Suprapubic skin (tissue), 4 donors: ENCODE measurements at regions not wholly inside any gene's neighbourhood (a gene's known extent, or its start where the extent isn't known, plus 50 kb on each side); places are given as distances from the start of the nearest gene placed in this dataset.

ENCODE experiments used
- DNase-seq, 2 donors: peaks; one replicate each; pipeline ENCODE4 v3.0.0-alpha.2; 2019; ENCODE audit warnings: low spot score in 2 of 2
- H3K27ac ChIP-seq: fragments of 200-600 bp; sonication (generic); one replicate; pipeline ENCODE4 v1.5.1; 2019
- H3K27me3 ChIP-seq: fragments of 200-600 bp; sonication (generic); one replicate; pipeline ENCODE4 v1.5.1; 2019
- H3K36me3 ChIP-seq: fragments of 200-600 bp; sonication (generic); one replicate; pipeline ENCODE4 v1.5.1; 2019
- H3K4me1 ChIP-seq: fragments of 200-600 bp; sonication (generic); one replicate; pipeline ENCODE4 v1.5.1; 2019
- H3K4me3 ChIP-seq: fragments of 200-600 bp; sonication (generic); one replicate; pipeline ENCODE4 v1.5.1; 2019; ENCODE audit warnings: mild to moderate bottlenecking
- H3K9me3 ChIP-seq: fragments of 200-600 bp; sonication (generic); one replicate; pipeline ENCODE4 v1.5.1; 2019
- EP300 ChIP-seq: sonication (generic); formaldehyde crosslinking; IDR thresholded peaks from one replicate; pipeline ENCODE4 v1.6.1; 2017; ENCODE audit warnings: antibody characterized with exemption
- POLR2A ChIP-seq, 2 donors: fragments of 450-650 bp; IDR thresholded peaks; one replicate each; pipeline ENCODE4 v1.6.1; 2017; ENCODE audit warnings: antibody characterized with exemption in 2 of 2, mild to moderate bottlenecking in 2 of 2, moderate library complexity in 2 of 2
- POLR2AphosphoS5 ChIP-seq, 3 donors: sonication (generic); formaldehyde crosslinking; IDR thresholded peaks; one replicate each; pipeline ENCODE4 v1.6.1; 2017; ENCODE audit warnings: antibody characterized with exemption in 3 of 3
- WGBS: methylation state at CpG from one replicate; pipeline ENCODE4 v1.1.5; 2018; 5-methylcytosine and 5-hydroxymethylcytosine counted together
- TF ChIP-seq, protein P1 (sequence below), 2 donors: fragments of 200-600 bp in 1 of 2; fragments of 450-650 bp in 1 of 2; sonication (generic) in 1 of 2; IDR thresholded peaks; one replicate each; pipeline ENCODE4 v1.5.1; 2016 to 2019; ENCODE audit warnings: antibody characterized with exemption in 2 of 2, mild to moderate bottlenecking in 1 of 2, moderate library complexity in 1 of 2

- Histone ChIP-seq H3K9me3 (no peaks in the 10 kb centered on the region), H3K27me3 (no peaks in the 10 kb centered on the region), H3K4me3 (no peak overlapping the region), H3K27ac (no peak overlapping the region), H3K4me1 (no peaks in the 10 kb centered on the region), H3K36me3 (no peaks in the 10 kb centered on the region)
- WGBS: 63% methylated on average over 5 of the region's 5 CpGs
- DNase-seq: no peak
- TF ChIP-seq POLR2AphosphoS5 (IDR thresholded peaks at IDR 0.05): no peak
These were observed 113.6 kb downstream of the GALC start for GRCh38 chr14:87879389-87879788.

GRCh38 chr14:87878959-87879358 lies 114.0 kb downstream of the GALC start:
- Histone ChIP-seq H3K27ac (no peak overlapping the region), H3K27me3 (no peaks in the 10 kb centered on the region), H3K36me3 (no peaks in the 10 kb centered on the region), H3K4me3 (no peak overlapping the region), H3K9me3 (no peaks in the 10 kb centered on the region), H3K4me1 (no peaks in the 10 kb centered on the region)
- WGBS: 33% methylated on average over 2 of the region's 2 CpGs
- DNase-seq: no peak
- TF ChIP-seq POLR2A (IDR thresholded peaks at IDR 0.05) (no peak), EP300 (no peak), POLR2AphosphoS5 (IDR thresholded peaks at IDR 0.05) (no peak)
- TF ChIP-seq, protein P1, sequence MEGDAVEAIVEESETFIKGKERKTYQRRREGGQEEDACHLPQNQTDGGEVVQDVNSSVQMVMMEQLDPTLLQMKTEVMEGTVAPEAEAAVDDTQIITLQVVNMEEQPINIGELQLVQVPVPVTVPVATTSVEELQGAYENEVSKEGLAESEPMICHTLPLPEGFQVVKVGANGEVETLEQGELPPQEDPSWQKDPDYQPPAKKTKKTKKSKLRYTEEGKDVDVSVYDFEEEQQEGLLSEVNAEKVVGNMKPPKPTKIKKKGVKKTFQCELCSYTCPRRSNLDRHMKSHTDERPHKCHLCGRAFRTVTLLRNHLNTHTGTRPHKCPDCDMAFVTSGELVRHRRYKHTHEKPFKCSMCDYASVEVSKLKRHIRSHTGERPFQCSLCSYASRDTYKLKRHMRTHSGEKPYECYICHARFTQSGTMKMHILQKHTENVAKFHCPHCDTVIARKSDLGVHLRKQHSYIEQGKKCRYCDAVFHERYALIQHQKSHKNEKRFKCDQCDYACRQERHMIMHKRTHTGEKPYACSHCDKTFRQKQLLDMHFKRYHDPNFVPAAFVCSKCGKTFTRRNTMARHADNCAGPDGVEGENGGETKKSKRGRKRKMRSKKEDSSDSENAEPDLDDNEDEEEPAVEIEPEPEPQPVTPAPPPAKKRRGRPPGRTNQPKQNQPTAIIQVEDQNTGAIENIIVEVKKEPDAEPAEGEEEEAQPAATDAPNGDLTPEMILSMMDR (IDR thresholded peaks at IDR 0.05): no peak

DNA sequence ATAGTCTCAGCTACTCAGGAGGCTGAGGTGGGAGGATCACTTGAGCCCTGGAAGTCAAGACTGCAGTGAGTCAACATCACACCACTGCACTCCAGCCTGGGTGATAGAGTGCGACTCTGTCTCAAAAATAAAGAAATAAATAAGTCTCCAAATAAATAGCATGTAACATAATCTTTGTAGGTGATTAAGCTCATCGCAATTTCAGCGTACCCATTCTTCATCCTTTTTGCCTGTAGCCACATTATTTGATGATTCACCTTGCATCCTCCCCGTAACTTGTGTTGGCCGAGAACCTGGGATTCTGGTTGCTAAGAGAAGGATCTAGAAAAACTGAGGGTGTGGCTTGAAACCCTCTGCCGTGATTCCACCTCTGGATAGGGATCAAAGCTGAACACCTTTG lies 115.1 kb downstream of the GALC start:
- no peaks in the 10 kb centered on the region for H3K36me3 ChIP-seq
- WGBS: 87% methylated on average over 6 of the region's 6 CpGs
- no peaks in the 10 kb centered on the region for H3K4me1 ChIP-seq
- no peaks in the 10 kb centered on the region for H3K27me3 ChIP-seq
- no peak overlapping the region for H3K4me3 ChIP-seq
- no peak for DNase-seq
- no peaks in the 10 kb centered on the region for H3K9me3 ChIP-seq
- TF ChIP-seq, protein P1 (IDR thresholded peaks at IDR 0.05): no peak
- TF ChIP-seq EP300 (no peak), POLR2AphosphoS5 (IDR thresholded peaks at IDR 0.05) (no peak), POLR2A (IDR thresholded peaks at IDR 0.05) (no peak)
- H3K27ac ChIP-seq: no peak overlapping the region

- Histone ChIP-seq H3K4me3 (no peak overlapping the region), H3K36me3 (no peaks in the 10 kb centered on the region), H3K27ac (no peak overlapping the region), H3K27me3 (no peaks in the 10 kb centered on the region), H3K4me1 (no peaks in the 10 kb centered on the region), H3K9me3 (no peaks in the 10 kb centered on the region)
- TF ChIP-seq POLR2A (IDR thresholded peaks at IDR 0.05) (no peak), EP300 (no peak), POLR2AphosphoS5 (IDR thresholded peaks at IDR 0.05) (no peak)
- TF ChIP-seq, protein P1 (IDR thresholded peaks at IDR 0.05): no peak
- 62% methylated on average over 2 of the region's 2 CpGs for WGBS
- DNase-seq: no peak
These were observed 118.3 kb downstream of the GALC start for GRCh38 chr14:87874676-87875075.

DNA sequence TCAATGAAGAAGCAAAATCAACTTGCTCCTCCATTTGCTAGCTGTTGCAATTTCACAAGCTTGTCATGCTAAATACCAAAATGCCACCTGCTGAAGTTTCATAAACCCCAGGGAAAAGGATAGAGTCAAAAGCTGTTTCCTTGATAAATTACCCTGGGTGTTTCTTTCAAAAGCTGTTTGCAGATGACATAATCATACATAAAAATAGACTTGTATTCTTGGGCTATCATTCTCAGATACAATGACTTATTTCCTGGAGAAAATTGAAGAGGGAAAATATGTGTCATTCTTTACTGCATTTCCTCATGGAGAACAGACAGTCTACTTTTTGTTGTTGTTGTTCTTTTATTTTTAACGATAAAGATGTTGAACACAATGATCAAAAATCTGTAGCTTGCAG lies 119.2 kb downstream of the GALC start:
- no peak overlapping the region for H3K27ac ChIP-seq
- H3K9me3 ChIP-seq: no peaks in the 10 kb centered on the region
- no peaks in the 10 kb centered on the region for H3K4me1 ChIP-seq
- no peak for DNase-seq
- H3K4me3 ChIP-seq: no peak overlapping the region
- no peaks in the 10 kb centered on the region for H3K36me3 ChIP-seq
- 63% methylated on average over 1 of the region's 1 CpG for WGBS
- no peak for TF ChIP-seq POLR2AphosphoS5 (IDR thresholded peaks at IDR 0.05)
- no peak for TF ChIP-seq EP300
- TF ChIP-seq, protein P1 (IDR thresholded peaks at IDR 0.05): no peak
- no peak for TF ChIP-seq POLR2A (IDR thresholded peaks at IDR 0.05)
- H3K27me3 ChIP-seq: no peaks in the 10 kb centered on the region
